ENCODE measurements at regions not wholly inside any gene's neighbourhood (a gene's known extent, or its start where the extent isn't known, plus 50 kb on each side); places are given as distances from the start of the nearest gene placed in this dataset.
"Not testable (repeated sequence)": the region's sequence is repeated elsewhere in the genome, so short reads cannot be mapped to it uniquely, and the experiment has no call there.

GRCh38 chr2:131681611-131682121 lies 154.0 kb downstream of the CCDC74A start:
- not testable (repeated sequence) for TF ChIP-seq POLR2A (IDR thresholded peaks at IDR 0.05)
- TF ChIP-seq, protein P1, sequence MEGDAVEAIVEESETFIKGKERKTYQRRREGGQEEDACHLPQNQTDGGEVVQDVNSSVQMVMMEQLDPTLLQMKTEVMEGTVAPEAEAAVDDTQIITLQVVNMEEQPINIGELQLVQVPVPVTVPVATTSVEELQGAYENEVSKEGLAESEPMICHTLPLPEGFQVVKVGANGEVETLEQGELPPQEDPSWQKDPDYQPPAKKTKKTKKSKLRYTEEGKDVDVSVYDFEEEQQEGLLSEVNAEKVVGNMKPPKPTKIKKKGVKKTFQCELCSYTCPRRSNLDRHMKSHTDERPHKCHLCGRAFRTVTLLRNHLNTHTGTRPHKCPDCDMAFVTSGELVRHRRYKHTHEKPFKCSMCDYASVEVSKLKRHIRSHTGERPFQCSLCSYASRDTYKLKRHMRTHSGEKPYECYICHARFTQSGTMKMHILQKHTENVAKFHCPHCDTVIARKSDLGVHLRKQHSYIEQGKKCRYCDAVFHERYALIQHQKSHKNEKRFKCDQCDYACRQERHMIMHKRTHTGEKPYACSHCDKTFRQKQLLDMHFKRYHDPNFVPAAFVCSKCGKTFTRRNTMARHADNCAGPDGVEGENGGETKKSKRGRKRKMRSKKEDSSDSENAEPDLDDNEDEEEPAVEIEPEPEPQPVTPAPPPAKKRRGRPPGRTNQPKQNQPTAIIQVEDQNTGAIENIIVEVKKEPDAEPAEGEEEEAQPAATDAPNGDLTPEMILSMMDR (IDR thresholded peaks at IDR 0.05): not testable (repeated sequence)

All from heart left ventricle (tissue), 13 donors.